Astrocyte (in vitro differentiated cells and primary cell): ENCODE measurements at regions not wholly inside any gene's neighbourhood (a gene's known extent, or its start where the extent isn't known, plus 50 kb on each side); places are given as distances from the start of the nearest gene placed in this dataset.

Source experiments
- CTCF ChIP-seq: IDR thresholded peaks from 2 replicates; pipeline ENCODE4 v1.5.1; 2011; ENCODE audit warnings: low read depth, mild to moderate bottlenecking, inconsistent platforms, low read length, moderate library complexity; ENCODE audit not compliant: insufficient read depth
- EZH2 ChIP-seq: IDR thresholded peaks from 2 replicates; pipeline ENCODE4 v1.6.1; 2012; ENCODE audit warnings: mild to moderate bottlenecking, low read length, inconsistent platforms; ENCODE audit not compliant: insufficient read depth

- TF ChIP-seq CTCF: no peak
- TF ChIP-seq EZH2: no peak
These were observed 519.6 kb upstream of the LINC00305 start for GRCh38 chr18:64668461-64668962.
